Endothelial cell of umbilical vein (primary cell): ENCODE measurements at regions not wholly inside any gene's neighbourhood (a gene's known extent, or its start where the extent isn't known, plus 50 kb on each side); places are given as distances from the start of the nearest gene placed in this dataset.

Experiments
- BruUV-seq: library from RNA; stranded (reverse); fragments of 400-500 nt; replicated peaks from 2 replicates; lab custom pipeline; 2021; lab: Mats Ljungman, UMichigan
- CTCF ChIA-PET: fragments of 300-600, 350-600 bp; sonication (Branson Sonifier 250); formaldehyde crosslinking; loops from one replicate; lab custom pipeline; 2021; ENCODE audit warnings: antibody characterized with exemption, inconsistent platforms; lab: Charles Lee
- POLR2A ChIA-PET: fragments of 300-600, 350-600 bp; sonication (Branson Sonifier 250); formaldehyde crosslinking; loops from one replicate; lab custom pipeline; 2021; ENCODE audit warnings: antibody characterized with exemption, inconsistent platforms; lab: Charles Lee
- DNase-seq: peaks from one replicate; pipeline ENCODE4 v3.0.0-alpha.2; 2011; ENCODE audit warnings: low read depth, low spot score
- FAIRE-seq: peaks from 2 replicates; lab custom pipeline; 2011; peaks lifted over from hg19 to GRCh38; lab: Jason Lieb, UNC
- H2AFZ ChIP-seq: 2 replicates; pipeline ENCODE4 v1.6.0; 2012; ENCODE audit warnings: low read depth, low read length, control low read depth, inconsistent platforms
- H3K27ac ChIP-seq: 2 replicates; pipeline ENCODE4 v1.5.1; 2011; ENCODE audit warnings: low read depth, mild to moderate bottlenecking, control low read depth, low read length, moderate library complexity; ENCODE audit not compliant: insufficient read depth
- H3K27me3 ChIP-seq, 2 experiments: 2 replicates each; pipeline versions ENCODE4 v1.6.0 to v1.6.1; 2011; ENCODE audit warnings: low read length in 2 of 2, mixed read lengths in 1 of 2; ENCODE audit not compliant: control insufficient read depth in 2 of 2, insufficient read depth in 2 of 2
- H3K36me3 ChIP-seq, 2 experiments: 2 replicates in 1 of 2; 3 replicates in 1 of 2; pipeline ENCODE4 v1.5.1; 2011; ENCODE audit warnings: low read length in 2 of 2, mild to moderate bottlenecking in 1 of 2, moderate library complexity in 1 of 2; ENCODE audit not compliant: control insufficient read depth in 2 of 2, insufficient read depth in 2 of 2; ENCODE audit errors: extremely low read depth in 1 of 2
- H3K4me1 ChIP-seq: 3 replicates; pipeline ENCODE4 v1.5.1; 2011; ENCODE audit warnings: mild to moderate bottlenecking, low read length; ENCODE audit not compliant: control insufficient read depth, insufficient read depth; ENCODE audit errors: extremely low read depth
- H3K4me2 ChIP-seq: 2 replicates; pipeline ENCODE4 v1.6.1; 2011; ENCODE audit warnings: low read length, control low read depth, mixed read lengths; ENCODE audit not compliant: insufficient read depth
- H3K4me3 ChIP-seq, 3 experiments: fragments of 200-600 bp in 1 of 3; sonication (generic), shearing (Covaris generic) in 1 of 3; replicated peaks in 1 of 3; 2 replicates each; pipeline ENCODE4 v1.5.1; 2011 to 2016; ENCODE audit warnings: control low read depth in 3 of 3, low read length in 3 of 3, mild to moderate bottlenecking in 2 of 3, inconsistent platforms in 1 of 3, low read depth in 1 of 3, moderate library complexity in 1 of 3; ENCODE audit not compliant: insufficient read depth in 1 of 3
- H3K79me2 ChIP-seq: 2 replicates; pipeline ENCODE4 v1.6.0; 2012; ENCODE audit warnings: low read length, inconsistent platforms; ENCODE audit not compliant: control insufficient read depth, insufficient read depth
- H3K9ac ChIP-seq: replicated peaks from 2 replicates; pipeline ENCODE3; 2011; ENCODE audit warnings: low read length, control low read depth; ENCODE audit not compliant: insufficient read depth; ENCODE audit errors: extremely low read depth
- H3K9me1 ChIP-seq: replicated peaks from 3 replicates; pipeline ENCODE4 v1.6.0; 2011; ENCODE audit warnings: mild to moderate bottlenecking, low read length; ENCODE audit not compliant: control insufficient read depth, insufficient read depth; ENCODE audit errors: extremely low read depth
- H3K9me3 ChIP-seq: replicated peaks from 2 replicates; pipeline ENCODE4 v1.5.1; 2012; ENCODE audit warnings: low read length, inconsistent platforms; ENCODE audit not compliant: control insufficient read depth, insufficient read depth
- H4K20me1 ChIP-seq: replicated peaks from 2 replicates; pipeline ENCODE3; 2011; ENCODE audit warnings: mild to moderate bottlenecking, low read length; ENCODE audit not compliant: control insufficient read depth, insufficient read depth; ENCODE audit errors: extremely low read depth
- EZH2 ChIP-seq: IDR thresholded peaks from 2 replicates; pipeline ENCODE4 v1.6.1; 2012; ENCODE audit warnings: borderline replicate concordance, low read depth, mild to moderate bottlenecking, moderate library complexity, low read length, inconsistent platforms; ENCODE audit not compliant: severe bottlenecking
- FOS ChIP-seq: IDR thresholded peaks from 2 replicates; pipeline ENCODE4 v1.6.1; 2011; ENCODE audit warnings: mild to moderate bottlenecking, low read length, moderate library complexity, borderline replicate concordance; ENCODE audit not compliant: insufficient read depth
- GATA2 ChIP-seq: IDR thresholded peaks from 2 replicates; pipeline ENCODE4 v1.7.0; 2011; ENCODE audit warnings: low read depth, mild to moderate bottlenecking, moderate library complexity, mixed read lengths, low read length; ENCODE audit not compliant: insufficient read length, insufficient read depth
- JUN ChIP-seq: IDR thresholded peaks from 2 replicates; pipeline ENCODE4 v1.6.1; 2011; ENCODE audit warnings: borderline replicate concordance, low read depth; ENCODE audit not compliant: insufficient read length, insufficient read depth
- MYC ChIP-seq: IDR thresholded peaks from one replicate; pipeline ENCODE4 v1.6.1; 2011; ENCODE audit warnings: mild to moderate bottlenecking, low read depth, low read length
- POLR2A ChIP-seq: IDR thresholded peaks from 2 replicates; pipeline ENCODE4 v1.6.1; 2012; ENCODE audit warnings: low read depth, mild to moderate bottlenecking, control low read depth, low read length
- POLR2AphosphoS5 ChIP-seq: IDR thresholded peaks from 2 replicates; pipeline ENCODE4 v1.6.1; 2012; ENCODE audit warnings: low read depth, mild to moderate bottlenecking, control low read depth, low read length, moderate library complexity; ENCODE audit not compliant: insufficient read depth
- dilution Hi-C: fragments of 300-500 bp; cut with MboI; formaldehyde crosslinking; loops from one replicate; pipeline ENCODE4 v1.15.0; 2019; ENCODE audit warnings: low sequenced_read_pairs; ENCODE audit not compliant: extremely low pct_ligation_motif_present
- intact Hi-C: fragments of 100-400 bp; cut with micrococcal nuclease; formaldehyde crosslinking; loops from one replicate; pipeline ENCODE4 v1.10.0; 2022
- TF ChIP-seq, protein P1 (sequence below): IDR thresholded peaks from 2 replicates; pipeline ENCODE4 v1.6.1; 2011; ENCODE audit not compliant: insufficient read depth, insufficient read length
- TF ChIP-seq, protein P2 (sequence below), 2 donors: IDR thresholded peaks; 1 replicate in 1 of 2; 2 replicates in 1 of 2; pipeline ENCODE4 v1.5.1; 2011; ENCODE audit warnings: low read length in 2 of 2, mild to moderate bottlenecking in 2 of 2, moderate library complexity in 2 of 2, control low read depth in 1 of 2, inconsistent platforms in 1 of 2, low read depth in 1 of 2; ENCODE audit not compliant: insufficient read depth in 1 of 2; ENCODE audit errors: extremely low read depth in 1 of 2

DNA sequence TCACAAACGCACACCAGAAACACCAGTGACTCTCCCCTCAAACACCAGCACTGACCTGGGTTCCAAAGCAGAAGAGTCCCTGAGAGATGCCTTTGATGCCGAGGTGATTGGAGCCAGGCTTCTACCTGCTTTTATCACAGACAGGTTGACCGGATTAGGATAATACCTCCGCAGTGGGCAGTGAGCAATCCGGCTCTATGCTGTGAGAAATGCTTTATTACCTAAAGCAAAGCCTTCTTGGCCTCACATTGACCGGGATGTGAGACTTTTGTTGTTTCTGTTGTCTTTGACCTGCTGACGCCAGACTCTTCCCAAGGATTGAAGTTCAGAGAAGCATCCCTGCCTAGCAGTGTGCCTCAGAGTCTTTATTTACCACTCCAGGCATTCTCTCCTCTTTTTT, 320.3 kb upstream of the CLINT1 start:
- no peaks in the 10 kb centered on the region for H4K20me1 ChIP-seq
- H3K9ac ChIP-seq, result no peak overlapping the region
- ChIA-PET POLR2A (no interaction called here), CTCF (interaction anchor here (1.4 to 2.4 kb wide), 2 partner anchors 104 to 928 kb away, joined by 7 to 10 read pairs; no protein-coding TSS in a partner anchor)
- H3K27ac ChIP-seq, result no peak overlapping the region
- no TSS peak for BruUV-seq
- H3K27me3 ChIP-seq, result peaks cover 0 to 2% of the 10 kb centered on the region in 2 experiments
- TF ChIP-seq POLR2A, result no peak
- TF ChIP-seq POLR2AphosphoS5, result no peak
- TF ChIP-seq, protein P1, sequence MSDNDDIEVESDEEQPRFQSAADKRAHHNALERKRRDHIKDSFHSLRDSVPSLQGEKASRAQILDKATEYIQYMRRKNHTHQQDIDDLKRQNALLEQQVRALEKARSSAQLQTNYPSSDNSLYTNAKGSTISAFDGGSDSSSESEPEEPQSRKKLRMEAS, result no peak
- no peak for TF ChIP-seq FOS
- TF ChIP-seq GATA2, result no peak
- TF ChIP-seq JUN, result no peak
- TF ChIP-seq EZH2, result no peak
- no peak for TF ChIP-seq MYC
- TF ChIP-seq, protein P2, sequence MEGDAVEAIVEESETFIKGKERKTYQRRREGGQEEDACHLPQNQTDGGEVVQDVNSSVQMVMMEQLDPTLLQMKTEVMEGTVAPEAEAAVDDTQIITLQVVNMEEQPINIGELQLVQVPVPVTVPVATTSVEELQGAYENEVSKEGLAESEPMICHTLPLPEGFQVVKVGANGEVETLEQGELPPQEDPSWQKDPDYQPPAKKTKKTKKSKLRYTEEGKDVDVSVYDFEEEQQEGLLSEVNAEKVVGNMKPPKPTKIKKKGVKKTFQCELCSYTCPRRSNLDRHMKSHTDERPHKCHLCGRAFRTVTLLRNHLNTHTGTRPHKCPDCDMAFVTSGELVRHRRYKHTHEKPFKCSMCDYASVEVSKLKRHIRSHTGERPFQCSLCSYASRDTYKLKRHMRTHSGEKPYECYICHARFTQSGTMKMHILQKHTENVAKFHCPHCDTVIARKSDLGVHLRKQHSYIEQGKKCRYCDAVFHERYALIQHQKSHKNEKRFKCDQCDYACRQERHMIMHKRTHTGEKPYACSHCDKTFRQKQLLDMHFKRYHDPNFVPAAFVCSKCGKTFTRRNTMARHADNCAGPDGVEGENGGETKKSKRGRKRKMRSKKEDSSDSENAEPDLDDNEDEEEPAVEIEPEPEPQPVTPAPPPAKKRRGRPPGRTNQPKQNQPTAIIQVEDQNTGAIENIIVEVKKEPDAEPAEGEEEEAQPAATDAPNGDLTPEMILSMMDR (IDR thresholded peaks at IDR 0.05; ENCODE audit: extremely low read depth in 1 of 2, insufficient read depth in 1 of 2, low read depth in 1 of 2, low read length in 2 of 2), result no peak
- dilution Hi-C loops, result no loop called here
- H3K4me2 ChIP-seq, result no peak overlapping the region
- no peaks in the 10 kb centered on the region for H3K9me1 ChIP-seq
- intact Hi-C loops, result loop anchor here (5.0 kb wide), 1 partner anchor 352 kb away; no protein-coding TSS in a partner anchor
- FAIRE-seq (no peak), DNase-seq (no peak)
- H3K79me2 ChIP-seq, result no peaks in the 10 kb centered on the region
- H3K4me1 ChIP-seq, result no peaks in the 10 kb centered on the region
- no peak overlapping the region for H3K4me3 ChIP-seq
- H3K9me3 ChIP-seq, result no peaks in the 10 kb centered on the region
- H2AFZ ChIP-seq, result no peak overlapping the region
- no peaks in the 10 kb centered on the region for H3K36me3 ChIP-seq
